ENCODE measurements at regions not wholly inside any gene's neighbourhood (a gene's known extent, or its start where the extent isn't known, plus 50 kb on each side); places are given as distances from the start of the nearest gene placed in this dataset.
"Not testable (repeated sequence)": the region's sequence is repeated elsewhere in the genome, so short reads cannot be mapped to it uniquely, and the experiment has no call there.

- no peak for FAIRE-seq
- no peak for DNase-seq (ENCODE audit: low spot score)
Measured at GRCh38 chr4:165548702-165549101, 169.9 kb downstream of the CPE start.

- FAIRE-seq (no peak), DNase-seq (ENCODE audit: low spot score) (no peak)
Measured at GRCh38 chr4:165553221-165553810, 174.5 kb downstream of the CPE start.

- DNase-seq (ENCODE audit: low spot score) (no peak), FAIRE-seq (no peak)
Measured at GRCh38 chr4:165555302-165555701, 176.5 kb downstream of the CPE start.

- DNase-seq (ENCODE audit: low spot score) (no peak), FAIRE-seq (no peak)
Measured at GRCh38 chr4:165556383-165556782, 177.6 kb downstream of the CPE start.

GRCh38 chr4:165560941-165561340 lies 182.1 kb downstream of the CPE start:
- FAIRE-seq (no peak), DNase-seq (ENCODE audit: low spot score) (no peak)

GRCh38 chr4:165563851-165564250 lies 185.0 kb downstream of the CPE start:
- no peak for DNase-seq (ENCODE audit: low spot score)
- FAIRE-seq, result no peak

GRCh38 chr4:165569031-165569430 lies 190.2 kb downstream of the CPE start:
- no peak for DNase-seq (ENCODE audit: low spot score)
- no peak for FAIRE-seq

GRCh38 chr4:165571476-165571875 lies 192.7 kb downstream of the CPE start:
- not testable (repeated sequence) for DNase-seq (ENCODE audit: low spot score); FAIRE-seq

- DNase-seq (ENCODE audit: low spot score) (peak; percentile 93), FAIRE-seq (peak; percentile 76)
Measured at GRCh38 chr4:165580351-165580905, 201.6 kb downstream of the CPE start.

- FAIRE-seq, result no peak
- DNase-seq (ENCODE audit: low spot score), result no peak
Measured at GRCh38 chr4:165583341-165583740, 204.5 kb downstream of the CPE start.

GRCh38 chr4:165584916-165585315 lies 206.1 kb downstream of the CPE start:
- no peak for FAIRE-seq
- no peak for DNase-seq (ENCODE audit: low spot score)

- DNase-seq (ENCODE audit: low spot score) (no peak), FAIRE-seq (no peak)
Measured at GRCh38 chr4:165588534-165589315, 209.9 kb downstream of the CPE start.

GRCh38 chr4:165592386-165592785 lies 213.6 kb downstream of the CPE start:
- DNase-seq (ENCODE audit: low spot score) (no peak), FAIRE-seq (no peak)

- DNase-seq (ENCODE audit: low spot score) (no peak), FAIRE-seq (no peak)
Measured at GRCh38 chr4:165597581-165598480, 219.0 kb downstream of the CPE start.

GRCh38 chr4:165600959-165601683 lies 222.3 kb downstream of the CPE start:
- no peak for FAIRE-seq
- DNase-seq (ENCODE audit: low spot score), result peak; percentile 7

- DNase-seq (ENCODE audit: low spot score) (no peak), FAIRE-seq (no peak)
Measured at GRCh38 chr4:165602621-165603020, 223.8 kb downstream of the CPE start.

- DNase-seq (ENCODE audit: low spot score) (no peak), FAIRE-seq (no peak)
Measured at GRCh38 chr4:165604181-165604580, 225.4 kb downstream of the CPE start.

- DNase-seq (ENCODE audit: low spot score), result no peak
- FAIRE-seq, result no peak
Measured at GRCh38 chr4:165605811-165606210, 227.0 kb downstream of the CPE start.

GRCh38 chr4:165606465-165607205 lies 227.8 kb downstream of the CPE start:
- DNase-seq (ENCODE audit: low spot score) (no peak), FAIRE-seq (no peak)

- DNase-seq (ENCODE audit: low spot score), result no peak
- no peak for FAIRE-seq
Measured at GRCh38 chr4:165609653-165610052, 230.8 kb downstream of the CPE start.

All from RCC 7860 (cell line).